ENCODE measurements at regions not wholly inside any gene's neighbourhood (a gene's known extent, or its start where the extent isn't known, plus 50 kb on each side); places are given as distances from the start of the nearest gene placed in this dataset.

DNA sequence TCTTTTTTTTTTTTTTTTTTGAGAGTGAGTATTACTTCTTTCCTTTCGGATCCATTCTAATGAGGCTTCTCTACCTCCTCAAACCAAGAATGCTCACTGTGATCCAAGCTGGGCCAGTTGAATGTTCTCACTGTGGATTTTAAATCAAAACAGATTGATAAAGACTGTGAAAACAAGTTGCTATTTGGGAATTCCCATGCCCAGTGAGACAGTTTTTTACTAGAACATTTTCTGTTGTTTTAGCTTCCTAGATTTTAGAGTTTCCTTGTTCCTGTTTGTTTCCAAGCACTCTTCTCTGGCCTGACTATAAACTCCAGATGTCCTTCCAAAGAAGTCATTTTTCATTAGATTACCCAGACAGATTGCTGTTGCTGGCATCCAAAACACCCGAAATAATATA, 60.1 kb upstream of the GALNT15 start:
- no peak overlapping the region for H3K9ac ChIP-seq
- H3K4me1 ChIP-seq: no peaks in the 10 kb centered on the region
- no peak overlapping the region for H3K4me2 ChIP-seq
- no peaks in the 10 kb centered on the region for H3K27me3 ChIP-seq
- TF ChIP-seq Cebpa-rat (IDR thresholded peaks at IDR 0.05): no peak
- no peaks in the 10 kb centered on the region for H4K20me1 ChIP-seq
- H3K27ac ChIP-seq: no peak overlapping the region
- H3K4me3 ChIP-seq: no peak overlapping the region
- peaks cover 13% of the 10 kb centered on the region for H3K9me3 ChIP-seq
- H3K36me3 ChIP-seq: no peaks in the 10 kb centered on the region

DNA sequence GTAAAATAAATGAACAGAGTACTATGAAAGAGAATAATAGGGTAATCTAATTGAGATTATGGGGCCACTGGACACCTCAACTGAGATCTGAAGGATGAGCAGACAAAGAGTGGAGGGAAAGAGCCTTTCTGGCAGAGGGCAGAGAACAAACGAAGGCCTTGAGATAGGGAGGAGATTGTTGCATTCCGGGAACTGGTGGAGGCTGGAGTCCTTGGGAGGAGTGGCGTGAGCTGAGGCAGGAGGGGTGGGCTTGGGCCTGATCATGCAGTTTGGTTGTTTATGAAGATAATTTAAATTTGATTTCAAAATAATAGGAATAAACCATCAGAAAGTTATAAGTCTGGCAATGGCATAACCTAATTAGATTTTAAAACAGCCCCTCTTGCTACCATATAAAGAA, 59.5 kb upstream of the GALNT15 start:
- no peak overlapping the region for H3K4me3 ChIP-seq
- peaks cover 13% of the 10 kb centered on the region for H3K9me3 ChIP-seq
- H3K4me1 ChIP-seq: no peaks in the 10 kb centered on the region
- H3K4me2 ChIP-seq: no peak overlapping the region
- TF ChIP-seq Cebpa-rat (IDR thresholded peaks at IDR 0.05): no peak
- H3K27ac ChIP-seq: no peak overlapping the region
- H3K36me3 ChIP-seq: no peaks in the 10 kb centered on the region
- no peak overlapping the region for H3K9ac ChIP-seq
- H4K20me1 ChIP-seq: no peaks in the 10 kb centered on the region
- no peaks in the 10 kb centered on the region for H3K27me3 ChIP-seq

DNA sequence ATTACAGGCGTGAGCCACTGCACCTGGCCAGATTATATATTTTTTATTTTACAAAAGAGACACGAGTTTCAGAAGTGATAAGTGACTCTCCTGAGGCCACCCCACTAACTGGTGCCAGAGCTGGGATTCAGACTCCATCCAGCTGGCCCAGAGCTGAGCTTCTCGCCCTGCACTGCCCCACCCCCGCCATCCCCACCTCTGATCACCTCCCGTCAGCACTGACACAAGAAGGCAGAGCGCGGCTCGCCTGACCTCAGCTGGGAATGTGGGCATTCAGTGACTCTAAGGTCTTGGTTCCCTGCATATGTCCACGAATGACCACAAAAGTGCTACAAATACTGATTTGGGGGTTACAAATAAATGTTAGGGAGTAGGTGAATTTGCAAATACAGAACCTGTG, 56.1 kb upstream of the GALNT15 start:
- no peak overlapping the region for H3K9ac ChIP-seq
- H3K27me3 ChIP-seq: no peaks in the 10 kb centered on the region
- H3K4me2 ChIP-seq: no peak overlapping the region
- no peaks in the 10 kb centered on the region for H3K9me3 ChIP-seq
- H3K27ac ChIP-seq: no peak overlapping the region
- no peaks in the 10 kb centered on the region for H4K20me1 ChIP-seq
- TF ChIP-seq Cebpa-rat (IDR thresholded peaks at IDR 0.05): no peak
- peaks cover 13% of the 10 kb centered on the region for H3K4me1 ChIP-seq
- H3K36me3 ChIP-seq: no peaks in the 10 kb centered on the region
- H3K4me3 ChIP-seq: no peak overlapping the region

DNA sequence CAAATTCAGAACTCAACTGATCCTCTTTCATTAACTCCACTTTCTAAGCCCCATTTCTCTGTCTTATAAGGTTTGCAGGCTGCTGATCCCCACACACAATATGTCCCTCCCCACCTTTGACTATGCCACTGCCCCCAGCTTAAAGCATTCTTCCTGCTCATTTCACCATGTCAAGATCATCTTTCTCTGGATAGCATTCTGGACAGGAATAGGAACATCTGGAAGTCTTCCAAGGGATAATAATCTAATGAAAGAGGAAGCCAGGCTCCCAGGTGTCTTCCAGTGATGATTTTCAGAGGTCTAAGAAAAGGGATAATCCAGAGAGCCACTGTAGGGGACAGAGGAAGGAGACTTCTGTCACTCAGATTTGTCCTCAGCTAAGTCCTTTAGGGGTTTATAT, 54.6 kb upstream of the GALNT15 start:
- Histone ChIP-seq H3K27me3 (no peaks in the 10 kb centered on the region), H3K4me1 (peaks cover 13% of the 10 kb centered on the region), H3K27ac (no peak overlapping the region), H3K9me3 (no peaks in the 10 kb centered on the region), H3K36me3 (no peaks in the 10 kb centered on the region), H3K9ac (no peak overlapping the region), H4K20me1 (no peaks in the 10 kb centered on the region), H3K4me3 (no peak overlapping the region), H3K4me2 (no peak overlapping the region)
- no peak for TF ChIP-seq Cebpa-rat (IDR thresholded peaks at IDR 0.05)

DNA sequence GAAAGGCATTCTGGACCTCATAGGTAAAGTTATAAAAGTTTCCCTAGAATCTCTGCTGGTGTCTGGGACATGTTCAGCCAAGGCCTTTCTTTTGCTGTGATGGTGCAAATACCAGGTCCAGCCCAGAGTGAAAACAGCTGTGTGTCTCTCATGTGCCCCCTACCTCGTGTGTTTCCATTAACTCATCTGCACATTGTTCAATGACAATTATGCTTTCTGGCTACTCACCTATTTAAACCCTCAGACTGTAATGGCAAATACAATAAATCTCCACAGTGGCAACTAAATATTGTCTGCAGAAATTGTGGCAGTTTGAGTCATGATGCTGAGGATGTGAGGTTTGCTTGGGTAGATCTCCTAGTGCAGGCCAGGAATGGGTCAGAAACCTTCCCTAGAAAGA, 53.1 kb upstream of the GALNT15 start:
- no peaks in the 10 kb centered on the region for H3K9me3 ChIP-seq
- H3K36me3 ChIP-seq: no peaks in the 10 kb centered on the region
- no peak for TF ChIP-seq Cebpa-rat (IDR thresholded peaks at IDR 0.05)
- no peak overlapping the region for H3K27ac ChIP-seq
- H3K4me1 ChIP-seq: peaks cover 13% of the 10 kb centered on the region
- H3K27me3 ChIP-seq: no peaks in the 10 kb centered on the region
- H3K4me3 ChIP-seq: no peak overlapping the region
- peak overlapping the region; percentile 18; the same call in 1 of the 2 replicates for H3K4me2 ChIP-seq
- H4K20me1 ChIP-seq: no peaks in the 10 kb centered on the region
- H3K9ac ChIP-seq: no peak overlapping the region

DNA sequence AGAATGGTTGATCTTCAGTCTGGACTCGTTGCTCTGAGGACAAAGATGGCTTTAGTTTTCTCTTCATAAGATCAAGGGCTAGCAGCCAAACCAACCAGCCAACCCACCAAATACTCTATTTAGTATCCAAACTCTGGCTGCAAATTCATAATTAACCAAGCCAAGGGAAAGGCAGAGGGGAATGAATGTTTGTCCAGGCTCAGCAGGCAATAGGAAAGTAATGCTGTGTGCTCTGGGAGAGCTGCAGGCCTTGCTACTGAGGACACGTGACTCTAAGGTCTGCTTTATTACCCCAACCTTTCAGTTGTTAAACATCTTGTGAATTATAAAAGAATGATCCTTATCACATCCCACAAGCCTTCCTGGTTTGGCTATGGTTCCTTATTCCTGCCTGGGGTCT, 52.3 kb upstream of the GALNT15 start:
- Histone ChIP-seq H3K36me3 (no peaks in the 10 kb centered on the region), H3K27ac (no peak overlapping the region), H4K20me1 (no peaks in the 10 kb centered on the region), H3K4me1 (peaks cover 13% of the 10 kb centered on the region), H3K27me3 (no peaks in the 10 kb centered on the region), H3K9ac (no peak overlapping the region), H3K9me3 (no peaks in the 10 kb centered on the region), H3K4me3 (no peak overlapping the region), H3K4me2 (no peak overlapping the region)
- TF ChIP-seq Cebpa-rat (IDR thresholded peaks at IDR 0.05): no peak

DNA sequence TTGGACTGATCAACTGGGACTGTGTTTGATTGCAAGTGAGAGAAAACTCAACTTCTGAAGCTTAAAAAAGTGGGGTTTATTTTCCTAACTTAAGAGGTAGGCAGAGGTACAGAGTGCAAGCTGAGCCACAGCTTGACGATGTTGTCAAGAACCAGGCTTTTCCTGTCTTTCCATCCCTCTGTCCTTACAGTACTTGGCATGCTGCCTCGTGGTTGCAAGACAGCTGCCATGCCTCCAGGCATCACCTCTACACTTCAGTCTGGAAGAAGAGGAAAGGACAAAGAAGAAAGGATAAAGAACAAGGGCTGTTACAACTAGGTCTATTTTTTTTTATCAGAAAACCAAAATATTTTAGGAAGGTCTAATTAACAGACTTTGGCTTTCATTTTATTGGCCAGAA, 51.8 kb upstream of the GALNT15 start:
- no peak for TF ChIP-seq Cebpa-rat (IDR thresholded peaks at IDR 0.05)
- Histone ChIP-seq H3K4me2 (no peak overlapping the region), H3K36me3 (no peaks in the 10 kb centered on the region), H3K4me3 (no peak overlapping the region), H3K27ac (no peak overlapping the region), H3K27me3 (no peaks in the 10 kb centered on the region), H3K4me1 (peaks cover 13% of the 10 kb centered on the region), H3K9ac (no peak overlapping the region), H3K9me3 (no peaks in the 10 kb centered on the region), H4K20me1 (no peaks in the 10 kb centered on the region)

DNA sequence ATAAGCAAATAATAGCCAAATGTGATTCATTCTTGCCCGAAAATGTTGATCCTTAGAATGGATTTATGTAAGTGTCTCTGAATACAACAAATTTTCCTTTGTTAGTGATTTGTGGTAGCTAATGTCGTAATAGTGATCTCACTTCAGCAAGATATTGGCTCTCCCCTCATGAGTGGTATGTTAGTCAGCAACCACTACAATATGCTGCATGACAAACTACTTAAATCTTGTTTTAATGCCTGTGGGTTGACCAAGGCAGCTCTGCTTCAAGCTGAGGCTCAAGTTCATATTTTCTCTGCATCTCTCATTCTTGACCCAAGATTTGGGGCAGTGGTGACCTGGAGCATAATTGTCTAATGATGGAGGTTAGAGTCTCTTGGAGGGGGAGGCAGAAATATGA, 49.8 kb upstream of the GALNT15 start:
- Histone ChIP-seq H3K27ac (no peak overlapping the region), H3K9me3 (no peaks in the 10 kb centered on the region), H3K4me3 (no peak overlapping the region), H3K27me3 (no peaks in the 10 kb centered on the region), H4K20me1 (no peaks in the 10 kb centered on the region), H3K36me3 (no peaks in the 10 kb centered on the region), H3K4me2 (no peak overlapping the region), H3K9ac (no peak overlapping the region), H3K4me1 (peaks cover 13% of the 10 kb centered on the region)
- TF ChIP-seq Cebpa-rat (IDR thresholded peaks at IDR 0.05): no peak

Measured in BLaER1 (cell line).